ENCODE measurements at regions not wholly inside any gene's neighbourhood (a gene's known extent, or its start where the extent isn't known, plus 50 kb on each side); places are given as distances from the start of the nearest gene placed in this dataset.
"Not testable (repeated sequence)": the region's sequence is repeated elsewhere in the genome, so short reads cannot be mapped to it uniquely, and the experiment has no call there.

DNA sequence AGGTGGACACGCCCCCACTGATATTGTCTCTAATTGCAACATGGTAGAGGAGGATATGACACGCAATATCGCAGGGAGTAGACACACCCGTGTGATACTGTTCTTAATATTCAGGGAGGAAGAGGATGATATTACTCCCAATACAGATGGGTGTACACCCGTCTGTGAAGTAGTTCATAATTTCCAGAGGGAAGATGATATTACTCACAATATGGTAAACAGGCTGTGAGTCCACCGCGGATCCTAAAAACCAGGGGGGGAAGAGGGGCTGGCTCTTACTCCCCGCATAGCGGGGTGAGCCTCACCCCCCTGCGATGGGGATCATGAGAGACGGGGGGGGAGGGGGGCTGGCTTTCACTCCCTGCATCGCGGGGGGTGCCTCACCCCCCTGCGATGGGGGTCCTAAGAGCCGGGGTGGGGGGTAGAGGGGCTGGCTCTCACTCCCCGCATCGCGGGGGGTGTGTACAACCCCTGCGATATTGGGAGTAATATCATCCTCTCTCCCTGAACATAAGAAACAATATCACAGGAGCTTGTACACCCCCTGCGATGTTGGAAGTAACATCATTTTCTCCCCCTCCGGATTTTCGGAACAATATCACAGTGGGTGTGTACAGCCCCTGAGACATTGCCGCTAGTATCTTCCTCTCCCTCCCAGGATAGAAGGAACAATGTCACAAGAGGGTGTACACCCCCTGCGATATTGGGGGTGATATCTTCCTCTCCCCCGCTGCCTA, 52.2 kb upstream of the FRG2C start:
- not testable (repeated sequence) for DNase-seq

All from eye (tissue), 1 donor.